Stomach (tissue), 4 donors: ENCODE measurements at regions not wholly inside any gene's neighbourhood (a gene's known extent, or its start where the extent isn't known, plus 50 kb on each side); places are given as distances from the start of the nearest gene placed in this dataset.

Source experiments
- CTCF ChIP-seq, 7 experiments: fragments of 450-650 bp in 4 of 7; fragments of 200-600 bp in 3 of 7; sonication (generic) in 3 of 7; IDR thresholded peaks; one replicate each; pipeline ENCODE4 v1.5.1; 2016 to 2019; ENCODE audit warnings: antibody characterized with exemption in 7 of 7, control low read depth in 2 of 7, mild to moderate bottlenecking in 1 of 7
- EP300 ChIP-seq: sonication (generic); formaldehyde crosslinking; IDR thresholded peaks from one replicate; pipeline ENCODE4 v1.6.1; 2017; ENCODE audit warnings: antibody characterized with exemption

DNA sequence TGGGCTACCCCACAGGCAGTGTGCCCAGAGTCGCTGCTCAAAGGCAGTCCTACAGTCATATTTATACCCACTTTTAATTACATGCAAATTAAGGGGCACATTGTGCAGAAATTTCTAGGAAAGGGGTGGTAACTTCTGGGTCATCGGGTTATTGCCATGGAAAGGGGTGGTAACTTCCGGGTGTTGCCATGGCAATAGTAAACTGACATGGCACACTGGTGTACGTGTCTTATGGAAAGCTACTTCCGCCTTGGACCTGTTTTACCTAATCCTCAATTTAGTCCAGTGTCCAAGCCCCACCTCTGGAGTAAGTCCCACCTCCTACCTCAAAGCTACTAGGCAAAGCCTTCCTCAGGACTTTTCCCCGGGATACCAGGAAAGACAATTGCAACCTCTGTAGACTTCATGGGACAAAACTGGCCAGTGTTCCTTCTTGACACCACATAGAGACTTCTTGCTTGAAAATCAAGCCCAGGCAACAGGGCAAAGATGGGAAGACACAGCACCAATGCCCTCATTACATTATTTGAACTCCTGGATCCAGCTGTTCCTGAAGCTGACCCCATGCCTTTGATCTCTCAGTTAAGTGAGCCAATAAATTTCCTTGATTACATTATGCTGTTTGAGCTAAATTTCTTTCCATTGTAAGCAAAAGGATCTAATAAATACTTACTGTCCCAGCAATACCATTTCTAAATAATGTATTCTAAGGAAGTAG lies 63.3 kb upstream of the AGAP1 start:
- TF ChIP-seq CTCF (IDR thresholded peaks at IDR 0.05), result no peak
- TF ChIP-seq EP300, result no peak
